ENCODE measurements at regions not wholly inside any gene's neighbourhood (a gene's known extent, or its start where the extent isn't known, plus 50 kb on each side); places are given as distances from the start of the nearest gene placed in this dataset.
A peak's percentile ranks its signal among the peaks of the same experiment; 100 is the strongest.

GRCh38 chr13:24004971-24005370 is 107.7 kb upstream of the C1QTNF9B start:
- peaks cover 0 to 2% (median 0%) of the 10 kb centered on the region in 7 donors for H3K4me1 Mint-ChIP-seq
- H3K36me3 Mint-ChIP-seq: no peaks in the 10 kb centered on the region
- Histone ChIP-seq H3K4me3 (ENCODE audit: low read length) (no peak overlapping the region), H3K4me1 (ENCODE audit: control insufficient read depth in 2 of 2, insufficient read depth in 2 of 2, low read length in 2 of 2) (no peaks in the 10 kb centered on the region), H3K9me3 (ENCODE audit: control insufficient read depth in 2 of 3, low read length in 3 of 3) (no peaks in the 10 kb centered on the region), H3K27me3 (ENCODE audit: control insufficient read depth in 2 of 2, insufficient read depth in 2 of 2, low read length in 2 of 2) (no peaks in the 10 kb centered on the region), H3K27ac (ENCODE audit: low read depth, low read length) (no peak overlapping the region), H3K36me3 (ENCODE audit: control insufficient read depth in 2 of 3, insufficient read depth in 3 of 3, low read length in 3 of 3) (no peaks in the 10 kb centered on the region)
- H3K4me3 Mint-ChIP-seq: no peak overlapping the region
- no peak overlapping the region for H3K27ac Mint-ChIP-seq
- ChIA-PET CTCF (no interaction called here), POLR2A (no interaction called here)
- ATAC-seq (no peak), DNase-seq (no peak)
- peaks cover 0 to 26% (median 0%) of the 10 kb centered on the region in 5 donors for H3K27me3 Mint-ChIP-seq
- intact Hi-C loops (cut with micrococcal nuclease): no loop called here
- no peaks in the 10 kb centered on the region for H3K9me3 Mint-ChIP-seq

GRCh38 chr13:24005755-24006281 is 108.5 kb upstream of the C1QTNF9B start:
- intact Hi-C loops (cut with micrococcal nuclease): no loop called here
- Histone ChIP-seq H3K4me1 (ENCODE audit: control insufficient read depth in 2 of 2, insufficient read depth in 2 of 2, low read length in 2 of 2) (no peaks in the 10 kb centered on the region), H3K4me3 (ENCODE audit: low read length) (no peak overlapping the region), H3K9me3 (ENCODE audit: control insufficient read depth in 2 of 3, low read length in 3 of 3) (no peaks in the 10 kb centered on the region), H3K27ac (ENCODE audit: low read depth, low read length) (no peak overlapping the region), H3K27me3 (ENCODE audit: control insufficient read depth in 2 of 2, insufficient read depth in 2 of 2, low read length in 2 of 2) (no peaks in the 10 kb centered on the region), H3K36me3 (ENCODE audit: control insufficient read depth in 2 of 3, insufficient read depth in 3 of 3, low read length in 3 of 3) (no peaks in the 10 kb centered on the region)
- no peaks in the 10 kb centered on the region for H3K9me3 Mint-ChIP-seq
- no peak overlapping the region for H3K27ac Mint-ChIP-seq
- no peaks in the 10 kb centered on the region for H3K36me3 Mint-ChIP-seq
- CTCF ChIA-PET: no interaction called here
- peaks cover 0 to 2% (median 0%) of the 10 kb centered on the region in 7 donors for H3K4me1 Mint-ChIP-seq
- ATAC-seq: no peak
- H3K27me3 Mint-ChIP-seq: peaks cover 0 to 26% (median 0%) of the 10 kb centered on the region in 5 donors
- POLR2A ChIA-PET: no interaction called here
- DNase-seq: no peak
- no peak overlapping the region for H3K4me3 Mint-ChIP-seq

GRCh38 chr13:24006520-24007248 is 109.4 kb upstream of the C1QTNF9B start:
- Histone ChIP-seq H3K36me3 (ENCODE audit: control insufficient read depth in 2 of 3, insufficient read depth in 3 of 3, low read length in 3 of 3) (no peaks in the 10 kb centered on the region), H3K4me1 (ENCODE audit: control insufficient read depth in 2 of 2, insufficient read depth in 2 of 2, low read length in 2 of 2) (no peaks in the 10 kb centered on the region), H3K9me3 (ENCODE audit: control insufficient read depth in 2 of 3, low read length in 3 of 3) (no peaks in the 10 kb centered on the region), H3K4me3 (ENCODE audit: low read length) (no peak overlapping the region), H3K27ac (ENCODE audit: low read depth, low read length) (no peak overlapping the region), H3K27me3 (ENCODE audit: control insufficient read depth in 2 of 2, insufficient read depth in 2 of 2, low read length in 2 of 2) (no peaks in the 10 kb centered on the region)
- H3K36me3 Mint-ChIP-seq: no peaks in the 10 kb centered on the region
- H3K4me1 Mint-ChIP-seq: peaks cover 0 to 2% (median 0%) of the 10 kb centered on the region in 7 donors
- no peaks in the 10 kb centered on the region for H3K9me3 Mint-ChIP-seq
- ChIA-PET POLR2A (no interaction called here), CTCF (interaction anchor here (0.6 kb wide), 1 partner anchor 19 kb away, joined by 3 read pairs; no protein-coding TSS in a partner anchor)
- intact Hi-C loops (cut with micrococcal nuclease): no loop called here
- no peak for DNase-seq
- no peak overlapping the region for H3K4me3 Mint-ChIP-seq
- no peak for ATAC-seq
- H3K27ac Mint-ChIP-seq: no peak overlapping the region
- peaks cover 0 to 26% (median 0%) of the 10 kb centered on the region in 5 donors for H3K27me3 Mint-ChIP-seq

GRCh38 chr13:24007979-24008620 is 110.8 kb upstream of the C1QTNF9B start:
- H3K4me3 ChIP-seq (ENCODE audit: low read length): no peak overlapping the region
- no peaks in the 10 kb centered on the region for H3K36me3 ChIP-seq (ENCODE audit: control insufficient read depth in 2 of 3, insufficient read depth in 3 of 3, low read length in 3 of 3)
- H3K4me1 Mint-ChIP-seq: peaks cover 0 to 2% (median 0%) of the 10 kb centered on the region in 7 donors
- no peak overlapping the region for H3K4me3 Mint-ChIP-seq
- intact Hi-C loops (cut with micrococcal nuclease): no loop called here
- H3K27ac ChIP-seq (ENCODE audit: low read depth, low read length): no peak overlapping the region
- ATAC-seq (no peak), DNase-seq (no peak)
- no peaks in the 10 kb centered on the region for H3K36me3 Mint-ChIP-seq
- H3K4me1 ChIP-seq (ENCODE audit: control insufficient read depth in 2 of 2, insufficient read depth in 2 of 2, low read length in 2 of 2): no peaks in the 10 kb centered on the region
- no peaks in the 10 kb centered on the region for H3K9me3 ChIP-seq (ENCODE audit: control insufficient read depth in 2 of 3, low read length in 3 of 3)
- H3K9me3 Mint-ChIP-seq: no peaks in the 10 kb centered on the region
- H3K27ac Mint-ChIP-seq: no peak overlapping the region
- H3K27me3 ChIP-seq (ENCODE audit: control insufficient read depth in 2 of 2, insufficient read depth in 2 of 2, low read length in 2 of 2): no peaks in the 10 kb centered on the region
- CTCF ChIA-PET: no interaction called here
- peaks cover 0 to 21% (median 0%) of the 10 kb centered on the region in 5 donors for H3K27me3 Mint-ChIP-seq
- POLR2A ChIA-PET: no interaction called here

- H3K27me3 ChIP-seq (ENCODE audit: control insufficient read depth in 2 of 2, insufficient read depth in 2 of 2, low read length in 2 of 2): no peaks in the 10 kb centered on the region
- intact Hi-C loops (cut with micrococcal nuclease): no loop called here
- ChIA-PET CTCF (no interaction called here), POLR2A (no interaction called here)
- Mint-ChIP-seq H3K4me3 (no peak overlapping the region), H3K36me3 (no peaks in the 10 kb centered on the region), H3K27me3 (peaks cover 0 to 24% (median 0%) of the 10 kb centered on the region in 5 donors), H3K9me3 (no peaks in the 10 kb centered on the region), H3K4me1 (peaks cover 0 to 2% (median 0%) of the 10 kb centered on the region in 7 donors), H3K27ac (peak overlapping the region in 1 of 9 donors; percentile 55)
- H3K4me1 ChIP-seq (ENCODE audit: control insufficient read depth in 2 of 2, insufficient read depth in 2 of 2, low read length in 2 of 2): no peaks in the 10 kb centered on the region
- DNase-seq (no peak), ATAC-seq (no peak)
- H3K27ac ChIP-seq (ENCODE audit: low read depth, low read length): no peak overlapping the region
- no peaks in the 10 kb centered on the region for H3K36me3 ChIP-seq (ENCODE audit: control insufficient read depth in 2 of 3, insufficient read depth in 3 of 3, low read length in 3 of 3)
- no peaks in the 10 kb centered on the region for H3K9me3 ChIP-seq (ENCODE audit: control insufficient read depth in 2 of 3, low read length in 3 of 3)
- H3K4me3 ChIP-seq (ENCODE audit: low read length): no peak overlapping the region
These were observed 111.4 kb upstream of the C1QTNF9B start for GRCh38 chr13:24008679-24009078.

- intact Hi-C loops (cut with micrococcal nuclease): no loop called here
- H3K4me1 Mint-ChIP-seq: peaks cover 0 to 2% (median 0%) of the 10 kb centered on the region in 7 donors
These were observed 114.0 kb upstream of the C1QTNF9B start for GRCh38 chr13:24011266-24011665.

More at GRCh38 chr13:24011266-24011665, 114.0 kb upstream of the C1QTNF9B start:
- H3K36me3 ChIP-seq (ENCODE audit: control insufficient read depth in 2 of 3, insufficient read depth in 3 of 3, low read length in 3 of 3): no peaks in the 10 kb centered on the region
- H3K4me3 ChIP-seq (ENCODE audit: low read length): no peak overlapping the region
- H3K4me1 ChIP-seq (ENCODE audit: control insufficient read depth in 2 of 2, insufficient read depth in 2 of 2, low read length in 2 of 2): no peaks in the 10 kb centered on the region
- Mint-ChIP-seq H3K27ac (no peak overlapping the region), H3K9me3 (no peaks in the 10 kb centered on the region), H3K36me3 (no peaks in the 10 kb centered on the region), H3K27me3 (peaks cover 0 to 9% (median 0%) of the 10 kb centered on the region in 5 donors), H3K4me3 (no peak overlapping the region)
- no peak overlapping the region for H3K27ac ChIP-seq (ENCODE audit: low read depth, low read length)
- H3K9me3 ChIP-seq (ENCODE audit: control insufficient read depth in 2 of 3, low read length in 3 of 3): no peaks in the 10 kb centered on the region
- DNase-seq: no peak
- ATAC-seq: no peak
- ChIA-PET CTCF (no interaction called here), POLR2A (no interaction called here)
- H3K27me3 ChIP-seq (ENCODE audit: control insufficient read depth in 2 of 2, insufficient read depth in 2 of 2, low read length in 2 of 2): no peaks in the 10 kb centered on the region
